ENCODE measurements at regions not wholly inside any gene's neighbourhood (a gene's known extent, or its start where the extent isn't known, plus 50 kb on each side); places are given as distances from the start of the nearest gene placed in this dataset.

GRCh38 chr10:117929327-117930067 lies 117.2 kb downstream of the RAB11FIP2 start:
- no peak for DNase-seq (ENCODE audit: low spot score)
- in situ Hi-C loops (cut with HindIII; ENCODE audit: low sequenced_read_pairs) = no loop called here

GRCh38 chr10:117931078-117931477 lies 115.7 kb downstream of the RAB11FIP2 start:
- in situ Hi-C loops (cut with HindIII; ENCODE audit: low sequenced_read_pairs) = no loop called here
- DNase-seq (ENCODE audit: low spot score) = no peak

GRCh38 chr10:117933036-117933435 lies 113.7 kb downstream of the RAB11FIP2 start:
- in situ Hi-C loops (cut with HindIII; ENCODE audit: low sequenced_read_pairs) = no loop called here
- DNase-seq (ENCODE audit: low spot score) = no peak

DNA sequence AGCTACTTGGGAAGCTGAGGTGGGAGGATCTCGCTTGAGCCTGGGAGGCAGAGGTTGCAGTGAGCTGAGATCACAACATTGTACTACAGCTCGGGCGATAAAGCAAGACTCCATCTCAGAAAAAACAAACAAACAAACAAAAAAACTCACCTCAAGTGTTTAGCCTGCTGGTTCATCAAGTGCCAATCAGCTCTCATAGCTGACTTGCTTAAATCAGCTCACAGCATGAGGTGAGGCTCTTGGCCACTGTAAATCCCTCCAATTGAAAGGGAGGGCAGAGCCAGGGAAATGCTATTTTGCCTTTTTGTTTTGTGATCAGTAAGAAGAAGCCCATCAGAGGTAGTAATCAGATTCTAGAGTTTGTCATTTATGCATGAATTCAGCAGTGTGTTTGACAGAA lies 112.3 kb downstream of the RAB11FIP2 start:
- no peak for DNase-seq (ENCODE audit: low spot score)
- in situ Hi-C loops (cut with HindIII; ENCODE audit: low sequenced_read_pairs) = no loop called here

- in situ Hi-C loops (cut with HindIII; ENCODE audit: low sequenced_read_pairs) = no loop called here
- DNase-seq (ENCODE audit: low spot score) = no peak
Measured at GRCh38 chr10:117936141-117936540, 110.6 kb downstream of the RAB11FIP2 start.

DNA sequence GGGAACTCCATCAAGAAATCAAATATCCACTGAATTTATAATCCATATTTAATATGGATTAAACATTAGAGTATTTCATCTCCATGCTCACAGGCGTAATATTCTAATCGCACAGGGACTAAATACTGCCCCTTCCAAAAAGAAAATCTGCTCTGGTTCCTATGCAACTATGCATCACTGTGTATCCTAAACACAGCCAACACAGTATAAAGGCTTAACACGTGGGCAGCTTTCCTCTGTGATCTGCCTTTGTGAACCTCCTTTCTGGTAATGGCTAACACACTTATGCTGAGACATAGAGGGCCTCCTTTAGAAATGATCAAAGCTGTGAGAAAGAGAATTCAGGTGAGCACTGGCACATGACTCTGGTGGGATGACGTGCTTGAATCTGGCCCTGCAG lies 110.2 kb downstream of the RAB11FIP2 start:
- in situ Hi-C loops (cut with HindIII; ENCODE audit: low sequenced_read_pairs) = no loop called here
- no peak for DNase-seq (ENCODE audit: low spot score)

DNA sequence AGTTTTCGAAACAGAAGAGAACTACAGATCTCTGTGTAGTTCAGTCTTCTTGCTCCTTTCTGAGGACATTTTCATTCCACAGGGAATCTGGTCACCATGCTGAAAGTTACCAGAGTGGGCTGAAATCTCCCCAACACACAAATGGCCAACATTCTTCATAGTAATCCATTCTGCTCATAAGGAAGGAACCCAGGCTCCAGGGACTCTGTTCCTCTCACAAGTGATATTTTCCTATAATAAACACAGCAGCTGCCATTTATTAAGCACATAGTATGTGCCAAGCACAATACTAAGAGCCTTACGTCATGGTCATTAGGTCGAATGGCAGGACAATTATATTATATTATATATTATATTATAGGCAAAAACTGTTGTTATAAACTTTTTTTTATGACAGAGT lies 109.8 kb downstream of the RAB11FIP2 start:
- in situ Hi-C loops (cut with HindIII; ENCODE audit: low sequenced_read_pairs) = no loop called here
- DNase-seq (ENCODE audit: low spot score) = no peak

- in situ Hi-C loops (cut with HindIII; ENCODE audit: low sequenced_read_pairs) = no loop called here
Measured at GRCh38 chr10:117938104-117938503, 108.6 kb downstream of the RAB11FIP2 start.

GRCh38 chr10:117942226-117942625 lies 104.5 kb downstream of the RAB11FIP2 start:
- no peak for DNase-seq (ENCODE audit: low spot score)
- in situ Hi-C loops (cut with HindIII; ENCODE audit: low sequenced_read_pairs) = no loop called here

More at GRCh38 chr10:117938104-117938503, 108.6 kb downstream of the RAB11FIP2 start:
- no peak for DNase-seq (ENCODE audit: low spot score)

DNA sequence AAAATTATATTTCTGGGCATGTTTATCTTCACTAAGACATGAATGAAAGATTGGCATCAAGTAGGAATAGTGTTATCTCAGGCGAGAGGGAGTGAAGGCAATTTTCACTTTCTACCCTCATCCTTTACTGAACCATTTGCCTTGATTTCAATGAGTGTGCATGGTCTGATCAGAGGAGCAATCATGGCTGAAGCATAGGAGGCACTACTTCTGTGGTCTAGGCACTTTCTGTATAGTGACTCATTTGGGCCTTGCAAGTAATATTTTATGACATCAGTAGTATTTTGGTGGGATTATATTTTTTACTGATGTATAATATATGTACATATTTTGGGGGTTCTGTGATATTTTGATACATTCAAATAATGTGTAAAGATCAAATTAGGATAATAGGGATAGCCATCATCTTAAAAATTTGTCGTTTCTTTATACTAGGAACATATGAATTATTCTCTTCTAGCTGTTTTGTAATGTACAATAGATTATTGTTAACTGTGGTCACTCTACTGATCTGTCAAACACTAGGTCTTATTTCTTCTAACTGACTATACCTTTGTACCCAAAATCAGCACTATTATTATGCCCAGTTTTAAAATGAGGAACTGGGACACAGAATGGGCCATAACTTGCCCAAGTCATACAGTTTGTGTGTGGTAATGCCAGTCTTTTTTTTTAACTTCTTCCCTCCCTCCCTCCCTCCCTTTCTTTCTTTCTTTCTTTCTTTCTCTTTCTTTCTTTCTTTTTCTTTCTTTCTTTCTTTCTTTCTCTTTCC lies 101.9 kb downstream of the RAB11FIP2 start:
- no peak for DNase-seq (ENCODE audit: low spot score)
- in situ Hi-C loops (cut with HindIII; ENCODE audit: low sequenced_read_pairs) = no loop called here

GRCh38 chr10:117945651-117946050 lies 101.1 kb downstream of the RAB11FIP2 start:
- in situ Hi-C loops (cut with HindIII; ENCODE audit: low sequenced_read_pairs) = no loop called here
- DNase-seq (ENCODE audit: low spot score) = no peak

DNA sequence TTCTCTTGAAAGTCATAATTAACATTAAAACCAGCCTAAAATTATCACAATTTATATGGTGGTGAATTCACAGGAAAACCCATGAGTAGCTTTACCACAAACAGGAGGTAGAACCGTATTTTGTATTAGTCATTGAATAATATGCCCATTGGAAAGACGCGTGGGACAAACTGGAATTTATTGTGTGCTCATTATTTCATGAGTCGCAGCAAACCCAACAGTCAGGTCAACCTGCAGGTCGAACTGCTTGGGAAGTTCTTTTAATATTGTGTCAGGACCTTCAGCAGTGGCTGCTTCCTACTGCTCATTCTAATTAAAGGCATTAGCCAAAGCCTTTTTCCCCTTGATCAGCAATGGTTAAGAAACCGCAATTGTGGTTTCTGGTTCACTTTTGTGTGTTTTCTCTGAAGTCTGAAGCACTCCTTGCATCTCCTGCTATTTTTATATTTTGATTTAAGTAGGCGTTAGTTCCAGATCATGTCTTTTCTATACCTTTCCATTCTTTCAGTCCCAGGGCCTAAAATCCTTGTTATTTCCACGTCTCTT lies 100.1 kb downstream of the RAB11FIP2 start:
- DNase-seq (ENCODE audit: low spot score) = no peak

DNA sequence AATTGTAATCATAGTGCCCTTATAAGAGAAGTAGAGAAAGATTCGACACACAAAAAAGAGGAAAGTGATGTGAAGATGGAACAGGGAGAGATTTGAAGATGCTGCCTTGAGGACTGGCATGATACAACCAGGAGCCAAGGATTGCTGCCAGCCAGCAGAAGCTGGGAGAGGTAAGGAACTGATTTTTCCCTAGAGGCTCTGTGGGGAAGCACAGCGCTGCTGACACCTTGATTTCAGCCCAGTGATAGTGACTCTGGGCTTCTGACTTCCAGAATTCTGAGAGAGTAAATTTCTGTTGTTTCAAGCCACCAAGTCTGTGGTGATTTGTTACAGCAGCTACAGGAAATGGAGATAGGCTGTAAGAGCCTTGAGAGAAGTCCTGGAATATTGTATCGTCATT lies 98.2 kb downstream of the RAB11FIP2 start:
- DNase-seq (ENCODE audit: low spot score) = no peak
- in situ Hi-C loops (cut with HindIII; ENCODE audit: low sequenced_read_pairs) = no loop called here

More for the DNA sequence above, 100.1 kb downstream of the RAB11FIP2 start:
- in situ Hi-C loops (cut with HindIII; ENCODE audit: low sequenced_read_pairs) = no loop called here

DNA sequence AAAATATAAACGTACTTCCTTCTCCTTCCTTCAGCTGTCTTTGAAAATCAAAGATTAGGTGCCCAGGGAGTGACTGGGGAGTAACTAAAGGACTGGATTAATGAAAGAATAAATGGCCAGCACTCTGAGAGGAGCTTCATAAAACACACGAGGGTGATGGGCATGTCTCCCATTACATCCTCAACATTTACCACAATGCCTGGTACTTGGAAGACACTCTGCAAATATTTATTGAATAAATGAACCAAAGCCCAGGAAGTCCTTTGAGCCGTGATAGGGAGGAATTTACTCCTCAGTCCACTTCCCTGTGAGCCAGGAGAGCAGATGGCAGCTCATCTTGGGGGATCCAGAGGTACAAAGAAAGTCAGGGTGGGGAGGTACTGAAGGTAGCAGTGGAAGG lies 96.3 kb downstream of the RAB11FIP2 start:
- DNase-seq (ENCODE audit: low spot score) = no peak
- in situ Hi-C loops (cut with HindIII; ENCODE audit: low sequenced_read_pairs) = no loop called here

Measured in G401 (cell line).